HCT116 (cell line): ENCODE measurements at regions not wholly inside any gene's neighbourhood (a gene's known extent, or its start where the extent isn't known, plus 50 kb on each side); places are given as distances from the start of the nearest gene placed in this dataset.

ENCODE experiments used
- ATF3 ChIP-seq: IDR thresholded peaks from 2 replicates; pipeline ENCODE4 v1.6.1; 2012
- CEBPB ChIP-seq: IDR thresholded peaks from 2 replicates; pipeline ENCODE4 v1.6.1; 2012; ENCODE audit warnings: low read depth
- EZH2 ChIP-seq: fragments of 200-600 bp; sonication (generic); IDR thresholded peaks from 2 replicates; pipeline ENCODE4 v1.6.1; 2017; ENCODE audit warnings: antibody characterized with exemption, mixed run types
- EZH2phosphoT487 ChIP-seq: fragments of 200-600 bp; IDR thresholded peaks from 2 replicates; pipeline ENCODE4 v1.6.1; 2018; ENCODE audit warnings: antibody characterized with exemption, borderline replicate concordance
- POLR2A ChIP-seq: IDR thresholded peaks from 2 replicates; pipeline ENCODE4 v1.7.0; 2011; ENCODE audit warnings: borderline replicate concordance; ENCODE audit not compliant: insufficient read depth, insufficient read length; ENCODE audit errors: extremely low read depth
- POLR2AphosphoS5 ChIP-seq: IDR thresholded peaks from 2 replicates; pipeline ENCODE4 v1.6.1; 2011; ENCODE audit warnings: mild to moderate bottlenecking, low read depth, low read length, moderate library complexity
- RAD21 ChIP-seq: IDR thresholded peaks from 2 replicates; pipeline ENCODE4 v1.6.1; 2012; ENCODE audit warnings: low read depth, mild to moderate bottlenecking
- SIN3A ChIP-seq: IDR thresholded peaks from 2 replicates; pipeline ENCODE4 v1.6.1; 2012; ENCODE audit warnings: low read depth
- TF ChIP-seq, protein P1 (sequence below), 3 experiments: fragments of 200-600 bp in 1 of 3; sonication (generic) in 1 of 3; IDR thresholded peaks in 2 of 3; conservative IDR thresholded peaks in 1 of 3; 2 replicates each; pipeline ENCODE4 v1.5.1; 2012 to 2017; ENCODE audit warnings: low read depth in 2 of 3, low read length in 2 of 3, antibody characterized with exemption in 1 of 3, borderline replicate concordance in 1 of 3, control low read depth in 1 of 3, mild to moderate bottlenecking in 1 of 3, mixed read lengths in 1 of 3, mixed run types in 1 of 3, moderate library complexity in 1 of 3; ENCODE audit not compliant: insufficient read depth in 1 of 3
- TF ChIP-seq, protein P2 (sequence below): IDR thresholded peaks from 2 replicates; pipeline ENCODE4 v1.6.1; 2012; ENCODE audit warnings: low read depth
- TF ChIP-seq, protein P3 (sequence below): IDR thresholded peaks from 2 replicates; pipeline ENCODE4 v1.6.1; 2011; ENCODE audit warnings: mild to moderate bottlenecking, low read length, moderate library complexity; ENCODE audit not compliant: insufficient replicate concordance; ENCODE audit errors: extremely low read depth

GRCh38 chr2:9110346-9110884, 96.2 kb upstream of the ASAP2 start:
- TF ChIP-seq POLR2A: no peak
- TF ChIP-seq, protein P1, sequence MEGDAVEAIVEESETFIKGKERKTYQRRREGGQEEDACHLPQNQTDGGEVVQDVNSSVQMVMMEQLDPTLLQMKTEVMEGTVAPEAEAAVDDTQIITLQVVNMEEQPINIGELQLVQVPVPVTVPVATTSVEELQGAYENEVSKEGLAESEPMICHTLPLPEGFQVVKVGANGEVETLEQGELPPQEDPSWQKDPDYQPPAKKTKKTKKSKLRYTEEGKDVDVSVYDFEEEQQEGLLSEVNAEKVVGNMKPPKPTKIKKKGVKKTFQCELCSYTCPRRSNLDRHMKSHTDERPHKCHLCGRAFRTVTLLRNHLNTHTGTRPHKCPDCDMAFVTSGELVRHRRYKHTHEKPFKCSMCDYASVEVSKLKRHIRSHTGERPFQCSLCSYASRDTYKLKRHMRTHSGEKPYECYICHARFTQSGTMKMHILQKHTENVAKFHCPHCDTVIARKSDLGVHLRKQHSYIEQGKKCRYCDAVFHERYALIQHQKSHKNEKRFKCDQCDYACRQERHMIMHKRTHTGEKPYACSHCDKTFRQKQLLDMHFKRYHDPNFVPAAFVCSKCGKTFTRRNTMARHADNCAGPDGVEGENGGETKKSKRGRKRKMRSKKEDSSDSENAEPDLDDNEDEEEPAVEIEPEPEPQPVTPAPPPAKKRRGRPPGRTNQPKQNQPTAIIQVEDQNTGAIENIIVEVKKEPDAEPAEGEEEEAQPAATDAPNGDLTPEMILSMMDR (IDR thresholded peaks at IDR 0.05 in 2 of 3, conservative IDR thresholded peaks at IDR 0.05 in 1 of 3; ENCODE audit: borderline replicate concordance in 1 of 3, insufficient read depth in 1 of 3, low read depth in 2 of 3, low read length in 2 of 3): no peak
- TF ChIP-seq POLR2AphosphoS5: no peak
- TF ChIP-seq EZH2phosphoT487: no peak
- no peak for TF ChIP-seq EZH2
- TF ChIP-seq ATF3: no peak
- TF ChIP-seq, protein P2, sequence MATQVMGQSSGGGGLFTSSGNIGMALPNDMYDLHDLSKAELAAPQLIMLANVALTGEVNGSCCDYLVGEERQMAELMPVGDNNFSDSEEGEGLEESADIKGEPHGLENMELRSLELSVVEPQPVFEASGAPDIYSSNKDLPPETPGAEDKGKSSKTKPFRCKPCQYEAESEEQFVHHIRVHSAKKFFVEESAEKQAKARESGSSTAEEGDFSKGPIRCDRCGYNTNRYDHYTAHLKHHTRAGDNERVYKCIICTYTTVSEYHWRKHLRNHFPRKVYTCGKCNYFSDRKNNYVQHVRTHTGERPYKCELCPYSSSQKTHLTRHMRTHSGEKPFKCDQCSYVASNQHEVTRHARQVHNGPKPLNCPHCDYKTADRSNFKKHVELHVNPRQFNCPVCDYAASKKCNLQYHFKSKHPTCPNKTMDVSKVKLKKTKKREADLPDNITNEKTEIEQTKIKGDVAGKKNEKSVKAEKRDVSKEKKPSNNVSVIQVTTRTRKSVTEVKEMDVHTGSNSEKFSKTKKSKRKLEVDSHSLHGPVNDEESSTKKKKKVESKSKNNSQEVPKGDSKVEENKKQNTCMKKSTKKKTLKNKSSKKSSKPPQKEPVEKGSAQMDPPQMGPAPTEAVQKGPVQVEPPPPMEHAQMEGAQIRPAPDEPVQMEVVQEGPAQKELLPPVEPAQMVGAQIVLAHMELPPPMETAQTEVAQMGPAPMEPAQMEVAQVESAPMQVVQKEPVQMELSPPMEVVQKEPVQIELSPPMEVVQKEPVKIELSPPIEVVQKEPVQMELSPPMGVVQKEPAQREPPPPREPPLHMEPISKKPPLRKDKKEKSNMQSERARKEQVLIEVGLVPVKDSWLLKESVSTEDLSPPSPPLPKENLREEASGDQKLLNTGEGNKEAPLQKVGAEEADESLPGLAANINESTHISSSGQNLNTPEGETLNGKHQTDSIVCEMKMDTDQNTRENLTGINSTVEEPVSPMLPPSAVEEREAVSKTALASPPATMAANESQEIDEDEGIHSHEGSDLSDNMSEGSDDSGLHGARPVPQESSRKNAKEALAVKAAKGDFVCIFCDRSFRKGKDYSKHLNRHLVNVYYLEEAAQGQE: no peak
- TF ChIP-seq CEBPB: no peak
- TF ChIP-seq RAD21: no peak
- TF ChIP-seq, protein P3, sequence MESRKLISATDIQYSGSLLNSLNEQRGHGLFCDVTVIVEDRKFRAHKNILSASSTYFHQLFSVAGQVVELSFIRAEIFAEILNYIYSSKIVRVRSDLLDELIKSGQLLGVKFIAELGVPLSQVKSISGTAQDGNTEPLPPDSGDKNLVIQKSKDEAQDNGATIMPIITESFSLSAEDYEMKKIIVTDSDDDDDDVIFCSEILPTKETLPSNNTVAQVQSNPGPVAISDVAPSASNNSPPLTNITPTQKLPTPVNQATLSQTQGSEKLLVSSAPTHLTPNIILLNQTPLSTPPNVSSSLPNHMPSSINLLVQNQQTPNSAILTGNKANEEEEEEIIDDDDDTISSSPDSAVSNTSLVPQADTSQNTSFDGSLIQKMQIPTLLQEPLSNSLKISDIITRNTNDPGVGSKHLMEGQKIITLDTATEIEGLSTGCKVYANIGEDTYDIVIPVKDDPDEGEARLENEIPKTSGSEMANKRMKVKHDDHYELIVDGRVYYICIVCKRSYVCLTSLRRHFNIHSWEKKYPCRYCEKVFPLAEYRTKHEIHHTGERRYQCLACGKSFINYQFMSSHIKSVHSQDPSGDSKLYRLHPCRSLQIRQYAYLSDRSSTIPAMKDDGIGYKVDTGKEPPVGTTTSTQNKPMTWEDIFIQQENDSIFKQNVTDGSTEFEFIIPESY: no peak
- TF ChIP-seq SIN3A: no peak
